ENCODE measurements at regions not wholly inside any gene's neighbourhood (a gene's known extent, or its start where the extent isn't known, plus 50 kb on each side); places are given as distances from the start of the nearest gene placed in this dataset.
"Not testable (repeated sequence)": the region's sequence is repeated elsewhere in the genome, so short reads cannot be mapped to it uniquely, and the experiment has no call there.

GRCh38 chr2:111517050-111517720, 366.8 kb downstream of the ANAPC1 start:
- in situ Hi-C loops (cut with HindIII; ENCODE audit: low sequenced_read_pairs); H3K4me3 ChIP-seq (ENCODE audit: low read depth, low read length); DNase-seq (ENCODE audit: low read depth, low spot score): not testable (repeated sequence)

GRCh38 chr2:111517721-111518053, 366.3 kb downstream of the ANAPC1 start:
- DNase-seq (ENCODE audit: low read depth, low spot score), result peak; percentile 9
- in situ Hi-C loops (cut with HindIII; ENCODE audit: low sequenced_read_pairs); H3K4me3 ChIP-seq (ENCODE audit: low read depth, low read length): not testable (repeated sequence)

- H3K4me3 ChIP-seq (ENCODE audit: low read depth, low read length), result no peak overlapping the region
- no peak for TF ChIP-seq CTCF (IDR thresholded peaks at IDR 0.05; ENCODE audit: low read depth, low read length)
- DNase-seq (ENCODE audit: low read depth, low spot score), result no peak
- in situ Hi-C loops (cut with HindIII; ENCODE audit: low sequenced_read_pairs), result no loop called here
These were observed 364.9 kb downstream of the ANAPC1 start for GRCh38 chr2:111519071-111519470.

GRCh38 chr2:111522231-111522768, 361.7 kb downstream of the ANAPC1 start:
- DNase-seq (ENCODE audit: low read depth, low spot score), result peak; percentile 22
- H3K4me3 ChIP-seq (ENCODE audit: low read depth, low read length), result no peak overlapping the region
- in situ Hi-C loops (cut with HindIII; ENCODE audit: low sequenced_read_pairs), result no loop called here
- TF ChIP-seq CTCF (IDR thresholded peaks at IDR 0.05; ENCODE audit: low read depth, low read length), result no peak

GRCh38 chr2:111523009-111523408, 361.0 kb downstream of the ANAPC1 start:
- no peak overlapping the region for H3K4me3 ChIP-seq (ENCODE audit: low read depth, low read length)
- TF ChIP-seq CTCF (IDR thresholded peaks at IDR 0.05; ENCODE audit: low read depth, low read length), result no peak
- no peak for DNase-seq (ENCODE audit: low read depth, low spot score)
- in situ Hi-C loops (cut with HindIII; ENCODE audit: low sequenced_read_pairs), result no loop called here

- in situ Hi-C loops (cut with HindIII; ENCODE audit: low sequenced_read_pairs); DNase-seq (ENCODE audit: low read depth, low spot score); H3K4me3 ChIP-seq (ENCODE audit: low read depth, low read length): not testable (repeated sequence)
These were observed 359.0 kb downstream of the ANAPC1 start for GRCh38 chr2:111525026-111525425.

GRCh38 chr2:111526041-111526639, 357.9 kb downstream of the ANAPC1 start:
- not testable (repeated sequence) for DNase-seq (ENCODE audit: low read depth, low spot score)

GRCh38 chr2:111527707-111528400, 356.1 kb downstream of the ANAPC1 start:
- DNase-seq (ENCODE audit: low read depth, low spot score); in situ Hi-C loops (cut with HindIII; ENCODE audit: low sequenced_read_pairs); H3K4me3 ChIP-seq (ENCODE audit: low read depth, low read length): not testable (repeated sequence)

More at GRCh38 chr2:111526041-111526639, 357.9 kb downstream of the ANAPC1 start:
- in situ Hi-C loops (cut with HindIII; ENCODE audit: low sequenced_read_pairs); H3K4me3 ChIP-seq (ENCODE audit: low read depth, low read length): not testable (repeated sequence)

- DNase-seq (ENCODE audit: low read depth, low spot score); in situ Hi-C loops (cut with HindIII; ENCODE audit: low sequenced_read_pairs); H3K4me3 ChIP-seq (ENCODE audit: low read depth, low read length): not testable (repeated sequence)
These were observed 355.0 kb downstream of the ANAPC1 start for GRCh38 chr2:111529022-111529421.

GRCh38 chr2:111530239-111530965, 353.6 kb downstream of the ANAPC1 start:
- in situ Hi-C loops (cut with HindIII; ENCODE audit: low sequenced_read_pairs); DNase-seq (ENCODE audit: low read depth, low spot score): not testable (repeated sequence)

GRCh38 chr2:111532682-111533556, 351.1 kb downstream of the ANAPC1 start:
- peak; percentile 24 for DNase-seq (ENCODE audit: low read depth, low spot score)
- in situ Hi-C loops (cut with HindIII; ENCODE audit: low sequenced_read_pairs); H3K4me3 ChIP-seq (ENCODE audit: low read depth, low read length): not testable (repeated sequence)

More at GRCh38 chr2:111530239-111530965, 353.6 kb downstream of the ANAPC1 start:
- not testable (repeated sequence) for H3K4me3 ChIP-seq (ENCODE audit: low read depth, low read length)

- H3K4me3 ChIP-seq (ENCODE audit: low read depth, low read length); in situ Hi-C loops (cut with HindIII; ENCODE audit: low sequenced_read_pairs): not testable (repeated sequence)
- DNase-seq (ENCODE audit: low read depth, low spot score), result peak; percentile 24
These were observed 350.3 kb downstream of the ANAPC1 start for GRCh38 chr2:111533557-111534247.

Measured in astrocyte of the spinal cord (primary cell).